ENCODE measurements at regions not wholly inside any gene's neighbourhood (a gene's known extent, or its start where the extent isn't known, plus 50 kb on each side); places are given as distances from the start of the nearest gene placed in this dataset.

- Histone ChIP-seq H3K27me3 (ENCODE audit: low read depth) (no peaks in the 10 kb centered on the region; the same call in 1 of the 2 replicates), H3K36me3 (replicated peaks) (no peaks in the 10 kb centered on the region), H3K4me1 (no peaks in the 10 kb centered on the region), H3K9me3 (no peaks in the 10 kb centered on the region), H3K4me3 (no peak overlapping the region)
- in situ Hi-C loops (cut with MboI; ENCODE audit: low sequenced_read_pairs): no loop called here
- DNase-seq (ENCODE audit: low spot score in 2 of 2): no peak
Measured at GRCh38 chr2:216279459-216279858, 92.8 kb downstream of the MARCHF4 start.

GRCh38 chr2:216279031-216279430 lies 93.3 kb downstream of the MARCHF4 start:
- no peak for DNase-seq (ENCODE audit: low spot score in 2 of 2)
- in situ Hi-C loops (cut with MboI; ENCODE audit: low sequenced_read_pairs): no loop called here

DNA sequence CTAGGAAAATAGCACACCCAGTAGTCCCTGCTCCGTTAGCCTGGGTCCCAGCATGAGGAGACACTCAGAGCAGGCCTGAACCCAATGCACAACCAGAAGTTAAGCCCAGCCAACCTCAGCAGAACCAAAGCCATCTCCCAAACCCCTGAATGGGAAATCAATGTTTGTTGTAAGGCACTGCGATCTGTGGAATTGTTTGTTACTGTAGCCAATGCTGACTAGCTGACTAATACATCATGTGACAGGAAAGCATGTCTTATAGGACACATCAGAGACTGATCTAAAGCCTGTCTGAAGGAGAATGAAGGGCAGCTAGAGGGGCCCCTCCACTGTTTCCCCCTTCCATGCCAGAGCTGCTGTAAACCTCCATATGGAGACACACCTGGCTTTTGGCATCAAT lies 96.4 kb downstream of the MARCHF4 start:
- H3K27me3 ChIP-seq (ENCODE audit: low read depth): no peaks in the 10 kb centered on the region; the same call in 1 of the 2 replicates
- no peaks in the 10 kb centered on the region for H3K9me3 ChIP-seq
- no peaks in the 10 kb centered on the region for H3K4me1 ChIP-seq
- H3K4me3 ChIP-seq: no peak overlapping the region
- DNase-seq (ENCODE audit: low spot score in 2 of 2): no peak
- H3K36me3 ChIP-seq (replicated peaks): no peaks in the 10 kb centered on the region
- in situ Hi-C loops (cut with MboI; ENCODE audit: low sequenced_read_pairs): no loop called here

More at GRCh38 chr2:216279031-216279430, 93.3 kb downstream of the MARCHF4 start:
- H3K4me1 ChIP-seq: no peaks in the 10 kb centered on the region
- H3K36me3 ChIP-seq (replicated peaks): no peaks in the 10 kb centered on the region
- H3K27me3 ChIP-seq (ENCODE audit: low read depth): no peaks in the 10 kb centered on the region; the same call in 1 of the 2 replicates
- no peaks in the 10 kb centered on the region for H3K9me3 ChIP-seq
- H3K4me3 ChIP-seq: no peak overlapping the region

DNA sequence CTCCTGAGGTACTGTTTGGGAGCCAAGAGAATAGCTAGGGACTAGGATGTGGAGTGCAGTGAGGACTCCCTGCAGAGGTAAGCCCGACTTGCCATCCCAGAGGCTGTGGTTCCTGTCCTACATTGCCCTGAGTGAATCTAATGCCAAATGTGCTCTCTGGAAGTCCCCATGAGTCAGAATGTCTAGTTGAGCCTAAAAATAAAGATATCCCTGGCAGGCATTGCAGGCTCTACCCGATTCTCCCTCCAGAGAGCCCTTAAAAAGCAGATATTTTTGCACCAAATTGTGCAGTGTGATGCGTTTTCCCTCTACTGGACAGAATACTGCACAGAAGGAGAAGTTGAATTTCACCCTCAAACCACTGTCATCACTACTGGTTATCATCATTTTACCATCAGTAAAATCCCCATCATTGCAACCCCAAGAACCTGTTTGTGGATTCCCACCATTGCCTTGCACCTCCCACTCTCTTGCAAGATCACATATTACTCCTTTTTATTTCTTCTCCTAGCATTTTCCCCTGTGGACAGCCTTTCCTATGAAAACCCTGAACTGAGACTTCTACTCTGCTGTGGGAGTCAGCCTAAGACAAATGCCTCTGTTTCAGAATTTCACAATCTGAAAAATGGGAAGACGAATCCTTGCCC lies 98.0 kb downstream of the MARCHF4 start:
- DNase-seq (ENCODE audit: low spot score in 2 of 2): no peak
- in situ Hi-C loops (cut with MboI; ENCODE audit: low sequenced_read_pairs): no loop called here
- no peak overlapping the region for H3K4me3 ChIP-seq
- no peaks in the 10 kb centered on the region; the same call in 1 of the 2 replicates for H3K27me3 ChIP-seq (ENCODE audit: low read depth)
- no peaks in the 10 kb centered on the region for H3K4me1 ChIP-seq
- H3K9me3 ChIP-seq: no peaks in the 10 kb centered on the region
- H3K36me3 ChIP-seq (replicated peaks): no peaks in the 10 kb centered on the region

DNA sequence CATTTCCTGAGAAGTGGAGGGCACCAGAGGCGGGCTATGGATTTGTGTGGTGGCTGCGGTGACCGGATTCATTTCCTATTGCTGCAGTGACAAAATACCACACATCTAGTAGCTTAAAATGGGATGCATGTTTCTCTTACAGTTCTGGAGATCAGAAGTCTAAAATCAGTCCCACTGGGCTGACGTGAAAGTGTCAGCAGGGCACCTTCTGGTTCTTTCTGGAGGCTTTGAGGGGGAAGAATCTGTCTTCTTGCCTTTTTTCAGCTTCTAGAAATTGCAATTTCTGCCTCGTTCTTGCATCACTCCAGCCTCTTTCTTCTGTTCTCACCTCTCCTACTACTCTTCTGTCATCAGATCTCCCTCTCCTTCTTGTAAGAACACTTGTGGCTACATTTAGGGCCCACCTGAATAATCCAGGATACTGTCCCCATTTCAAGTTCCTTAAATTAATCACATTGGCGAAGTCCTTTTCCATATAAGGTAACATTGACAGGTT lies 111.2 kb downstream of the MARCHF4 start:
- no peaks in the 10 kb centered on the region for H3K9me3 ChIP-seq
- H3K36me3 ChIP-seq (replicated peaks): no peaks in the 10 kb centered on the region
- in situ Hi-C loops (cut with MboI; ENCODE audit: low sequenced_read_pairs): no loop called here
- no peaks in the 10 kb centered on the region for H3K4me1 ChIP-seq
- peaks cover 4% of the 10 kb centered on the region for H3K27me3 ChIP-seq (ENCODE audit: low read depth)
- DNase-seq (ENCODE audit: low spot score in 2 of 2): no peak
- H3K4me3 ChIP-seq: no peak overlapping the region

- Histone ChIP-seq H3K4me3 (no peak overlapping the region), H3K36me3 (replicated peaks) (no peaks in the 10 kb centered on the region), H3K27me3 (ENCODE audit: low read depth) (peaks cover 4% of the 10 kb centered on the region), H3K4me1 (no peaks in the 10 kb centered on the region), H3K9me3 (no peaks in the 10 kb centered on the region)
- in situ Hi-C loops (cut with MboI; ENCODE audit: low sequenced_read_pairs): no loop called here
- DNase-seq (ENCODE audit: low spot score in 2 of 2): no peak
Measured at GRCh38 chr2:216260629-216261028, 111.7 kb downstream of the MARCHF4 start.

DNA sequence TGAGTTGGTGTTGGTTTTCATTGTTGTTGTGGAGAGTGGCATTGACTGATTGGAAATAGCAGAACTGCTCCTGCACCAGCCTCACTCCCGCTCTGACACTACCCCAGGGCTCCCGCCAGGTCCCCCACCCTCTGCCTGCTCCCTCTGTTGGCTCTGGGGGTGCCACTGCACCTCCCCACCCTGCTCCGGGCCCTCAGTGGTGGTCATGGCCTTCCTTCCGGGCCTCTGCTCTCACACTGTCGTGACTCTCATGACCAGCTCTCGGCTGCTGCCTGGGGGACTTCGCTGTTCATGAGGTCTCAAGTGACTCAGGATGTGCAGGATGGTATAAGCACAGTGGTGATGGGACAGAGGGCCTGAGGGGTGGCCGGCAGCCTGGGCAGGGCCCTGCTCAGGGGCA lies 113.2 kb downstream of the MARCHF4 start:
- H3K4me3 ChIP-seq: no peak overlapping the region
- no peak for DNase-seq (ENCODE audit: low spot score in 2 of 2)
- H3K9me3 ChIP-seq: no peaks in the 10 kb centered on the region
- H3K4me1 ChIP-seq: no peaks in the 10 kb centered on the region
- peaks cover 4% of the 10 kb centered on the region for H3K27me3 ChIP-seq (ENCODE audit: low read depth)
- no peaks in the 10 kb centered on the region for H3K36me3 ChIP-seq (replicated peaks)
- in situ Hi-C loops (cut with MboI; ENCODE audit: low sequenced_read_pairs): no loop called here

- DNase-seq (ENCODE audit: low spot score in 2 of 2): no peak
- H3K9me3 ChIP-seq: no peaks in the 10 kb centered on the region
- no peaks in the 10 kb centered on the region for H3K36me3 ChIP-seq (replicated peaks)
- in situ Hi-C loops (cut with MboI; ENCODE audit: low sequenced_read_pairs): no loop called here
- no peaks in the 10 kb centered on the region for H3K4me1 ChIP-seq
- peaks cover 4% of the 10 kb centered on the region for H3K27me3 ChIP-seq (ENCODE audit: low read depth)
- H3K4me3 ChIP-seq: no peak overlapping the region
Measured at GRCh38 chr2:216257089-216257488, 115.2 kb downstream of the MARCHF4 start.
